ENCODE measurements at regions not wholly inside any gene's neighbourhood (a gene's known extent, or its start where the extent isn't known, plus 50 kb on each side); places are given as distances from the start of the nearest gene placed in this dataset.

- H3K4me3 ChIP-seq (replicated peaks; ENCODE audit: low read depth, low read length) = no peak overlapping the region
- TF ChIP-seq CTCF (IDR thresholded peaks at IDR 0.05; ENCODE audit: low read depth, low read length, missing control alignments) = no peak
- no peak for DNase-seq (ENCODE audit: extremely low read depth, low read depth)
Measured at GRCh38 chr18:53920312-53921075, 304.0 kb downstream of the MBD2 start.

- H3K4me3 ChIP-seq (replicated peaks; ENCODE audit: low read depth, low read length) = no peak overlapping the region
- DNase-seq (ENCODE audit: extremely low read depth, low read depth) = no peak
- TF ChIP-seq CTCF (IDR thresholded peaks at IDR 0.05; ENCODE audit: low read depth, low read length, missing control alignments) = no peak
Measured at GRCh38 chr18:53918091-53918490, 306.4 kb downstream of the MBD2 start.

GRCh38 chr18:53911200-53911599, 313.3 kb downstream of the MBD2 start:
- no peak overlapping the region for H3K4me3 ChIP-seq (replicated peaks; ENCODE audit: low read depth, low read length)
- no peak for TF ChIP-seq CTCF (IDR thresholded peaks at IDR 0.05; ENCODE audit: low read depth, low read length, missing control alignments)
- DNase-seq (ENCODE audit: extremely low read depth, low read depth) = no peak

- H3K4me3 ChIP-seq (replicated peaks; ENCODE audit: low read depth, low read length) = no peak overlapping the region
- TF ChIP-seq CTCF (IDR thresholded peaks at IDR 0.05; ENCODE audit: low read depth, low read length, missing control alignments) = peak; percentile 39
- no peak for DNase-seq (ENCODE audit: extremely low read depth, low read depth)
Measured at GRCh38 chr18:53909668-53910067, 314.8 kb downstream of the MBD2 start.

- no peak for TF ChIP-seq CTCF (IDR thresholded peaks at IDR 0.05; ENCODE audit: low read depth, low read length, missing control alignments)
- no peak for DNase-seq (ENCODE audit: extremely low read depth, low read depth)
- no peak overlapping the region for H3K4me3 ChIP-seq (replicated peaks; ENCODE audit: low read depth, low read length)
Measured at GRCh38 chr18:53907921-53908320, 316.5 kb downstream of the MBD2 start.

- DNase-seq (ENCODE audit: extremely low read depth, low read depth) = no peak
- H3K4me3 ChIP-seq (replicated peaks; ENCODE audit: low read depth, low read length) = no peak overlapping the region
- TF ChIP-seq CTCF (IDR thresholded peaks at IDR 0.05; ENCODE audit: low read depth, low read length, missing control alignments) = no peak
Measured at GRCh38 chr18:53906681-53907080, 317.8 kb downstream of the MBD2 start.

All from HFF-Myc (cell line).